ENCODE measurements at regions not wholly inside any gene's neighbourhood (a gene's known extent, or its start where the extent isn't known, plus 50 kb on each side); places are given as distances from the start of the nearest gene placed in this dataset.

DNA sequence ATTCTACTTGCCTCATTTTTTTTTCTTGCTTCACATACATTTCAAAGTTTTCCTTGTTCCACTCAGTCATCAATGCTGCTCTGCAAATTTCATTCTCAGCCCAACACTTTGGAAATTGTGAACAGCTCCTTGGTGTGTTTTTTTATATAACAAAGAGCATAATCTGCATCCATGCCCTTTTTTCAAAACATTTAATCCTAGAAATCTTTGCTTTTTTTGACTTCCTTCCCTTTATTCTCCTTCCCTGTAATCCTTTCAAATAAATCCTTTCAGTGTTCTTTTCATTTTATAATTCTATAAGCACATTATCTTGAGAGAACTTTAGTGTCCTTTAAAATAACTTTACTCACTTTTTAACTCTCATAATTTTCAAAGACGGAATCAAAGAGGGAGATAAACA, 1150.8 kb downstream of the SI start:
- no peak for DNase-seq

DNA sequence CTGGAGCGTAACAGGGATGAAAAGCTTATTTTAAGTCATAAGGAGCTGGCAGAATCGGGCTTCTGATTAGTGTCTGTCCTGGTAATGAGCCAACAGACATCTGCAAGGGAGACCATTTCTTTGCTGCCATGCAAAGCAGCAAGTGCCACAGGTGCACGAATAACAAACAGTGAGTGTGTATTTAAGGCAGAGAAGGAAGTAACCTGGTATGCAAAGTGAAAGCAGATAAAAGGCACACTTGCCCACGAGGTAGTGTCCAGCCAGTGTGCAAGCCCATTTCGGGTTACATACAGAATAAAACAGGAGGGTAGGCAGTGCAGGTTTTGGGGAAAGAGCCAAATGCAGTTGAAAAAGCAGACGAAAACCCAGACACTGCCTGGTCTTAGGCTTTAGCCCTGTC, 1153.7 kb downstream of the SI start:
- peak; percentile 5 for DNase-seq

GRCh38 chr3:163919154-163919553, 1159.1 kb downstream of the SI start:
- DNase-seq: no peak

DNA sequence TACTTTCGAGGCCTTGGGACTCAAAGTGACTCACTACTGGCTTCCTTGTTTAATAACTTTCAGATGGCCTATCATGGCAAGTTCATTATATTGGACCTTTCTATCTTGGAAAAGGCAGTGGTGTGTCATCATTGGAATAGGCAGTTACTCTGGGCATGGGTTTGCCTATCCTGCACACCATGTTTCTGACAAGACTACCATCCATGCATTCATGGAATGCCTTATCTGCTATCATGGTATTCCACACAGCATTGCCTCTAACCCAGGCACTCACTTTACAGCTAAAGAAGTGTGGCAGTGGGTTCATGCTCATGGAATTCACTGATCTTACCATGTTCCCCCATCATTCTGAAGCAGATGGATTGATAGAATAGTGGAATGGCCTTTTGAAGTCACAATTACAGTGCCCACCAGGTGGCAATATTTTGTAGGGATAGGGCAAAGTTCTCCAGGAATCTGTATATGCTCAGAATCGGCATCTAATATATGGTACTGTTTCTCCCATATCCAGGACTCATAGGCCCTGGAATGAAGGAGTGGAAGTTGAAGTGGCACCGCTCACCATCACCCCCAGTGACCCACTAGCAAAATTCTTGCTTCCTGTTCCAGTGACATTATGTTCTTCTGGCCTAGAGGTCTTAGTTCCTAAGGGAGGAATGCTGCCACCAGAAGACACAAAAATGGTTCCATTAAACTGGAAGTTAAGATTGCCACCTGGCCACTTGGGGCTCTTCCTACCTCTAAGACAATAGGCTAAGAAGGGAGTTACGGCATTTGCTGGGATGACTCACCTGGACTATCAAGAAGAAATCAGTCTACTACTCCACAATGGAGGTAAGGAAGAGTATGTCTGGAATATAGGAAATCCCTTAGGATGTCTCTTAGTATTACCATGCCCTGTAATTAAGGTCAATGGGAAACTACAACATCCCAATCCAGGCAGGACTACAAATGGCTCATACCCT, 1161.4 kb downstream of the SI start:
- DNase-seq: peak; percentile 12

GRCh38 chr3:163915280-163915679, 1163.0 kb downstream of the SI start:
- no peak for DNase-seq

DNA sequence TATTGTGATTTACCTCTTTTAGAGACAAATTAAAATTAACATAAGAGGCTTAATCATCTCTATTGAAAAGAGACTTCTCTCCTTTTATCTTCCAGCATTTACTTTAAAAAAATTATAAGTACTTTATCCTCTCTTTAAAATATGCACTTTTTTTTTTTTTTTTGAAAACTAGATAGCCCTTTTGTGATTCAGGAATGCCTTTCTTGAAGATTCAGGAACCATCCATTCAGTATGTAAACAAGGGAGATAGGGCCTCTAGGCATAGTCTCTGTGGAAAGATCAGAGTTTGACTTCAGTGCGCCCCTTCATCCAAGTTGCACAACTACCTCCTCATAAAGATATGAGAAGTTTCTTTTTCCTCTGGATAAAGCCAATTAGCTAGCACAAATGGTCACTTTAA, 1163.7 kb downstream of the SI start:
- no peak for DNase-seq

DNA sequence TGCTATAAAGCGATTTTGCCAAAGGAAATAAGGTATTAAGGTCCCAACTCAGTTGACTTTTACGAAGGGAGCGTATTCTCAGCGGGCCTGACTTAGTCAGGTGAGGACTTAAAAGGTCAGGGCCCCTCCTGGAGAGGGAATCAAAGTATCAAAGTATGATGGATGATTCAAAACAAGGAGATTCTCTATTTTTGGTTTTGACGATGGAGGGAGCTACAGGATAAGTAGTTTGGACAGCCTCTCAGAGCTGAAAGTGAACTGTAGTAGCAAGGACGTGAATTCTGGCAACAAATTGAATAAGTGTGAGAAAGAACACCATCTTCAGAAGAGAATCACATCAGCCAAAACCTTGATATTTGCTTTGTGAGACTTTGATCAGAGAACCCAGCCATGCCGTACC, 1186.5 kb downstream of the SI start:
- no peak for DNase-seq

DNA sequence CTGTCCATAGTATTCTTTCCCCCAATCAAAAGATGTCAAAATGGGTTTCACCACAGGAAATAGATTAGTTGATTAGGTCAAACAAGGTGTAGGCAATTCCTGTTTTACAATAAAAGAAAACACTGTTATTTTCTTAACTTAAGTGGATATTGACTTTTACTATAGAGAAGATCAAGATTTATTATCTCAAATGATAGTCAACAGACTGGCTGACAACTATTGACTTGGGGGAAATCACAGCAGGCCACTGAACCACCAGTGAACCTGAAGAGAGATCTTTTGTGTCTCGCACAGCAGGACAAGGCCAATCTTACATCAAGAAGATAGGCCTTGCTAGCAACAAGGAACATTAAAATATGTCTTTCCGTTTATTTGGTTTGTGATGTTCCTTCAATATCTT, 1187.6 kb downstream of the SI start:
- DNase-seq: no peak

DNA sequence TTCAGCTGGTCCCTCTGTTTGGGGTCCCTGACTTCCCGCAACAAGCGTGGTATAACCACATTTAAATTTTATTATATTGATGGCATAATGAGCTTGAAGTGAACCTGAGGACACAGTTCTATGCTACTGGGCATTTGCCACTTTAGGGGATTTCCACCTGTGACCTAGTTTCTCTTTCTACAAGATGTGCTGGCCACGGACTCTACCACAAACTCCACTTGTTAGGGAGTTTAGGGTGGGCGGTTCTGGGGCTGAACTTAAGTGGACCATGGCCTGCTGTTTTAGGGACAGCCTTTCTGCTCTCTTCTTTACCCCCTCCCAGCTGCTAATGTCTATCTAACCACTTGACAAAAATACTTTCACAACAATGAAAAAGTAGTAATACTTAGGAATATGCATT, 1199.1 kb downstream of the SI start:
- no peak for DNase-seq

DNA sequence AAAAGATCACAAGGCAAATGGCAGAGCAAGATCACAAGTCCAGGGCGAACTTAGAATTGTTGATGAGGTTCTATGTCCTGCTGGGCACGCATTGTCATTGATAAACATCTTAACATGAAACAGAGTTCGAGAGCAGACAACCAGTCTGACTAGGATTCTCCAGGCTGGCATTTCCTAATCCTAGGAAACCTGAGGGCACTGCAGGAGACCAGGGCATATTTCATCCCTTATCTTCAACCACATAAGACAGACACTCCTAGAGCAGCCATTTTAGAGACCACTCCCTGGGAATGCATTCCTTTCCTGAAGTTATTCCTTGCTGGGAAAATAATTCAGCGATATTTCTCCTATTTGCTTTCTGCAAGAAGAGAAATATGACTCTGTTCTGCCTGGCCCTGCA, 1199.9 kb downstream of the SI start:
- DNase-seq: no peak

- no peak for DNase-seq
These were observed 1200.5 kb downstream of the SI start for GRCh38 chr3:163877805-163878204.

- no peak for DNase-seq
These were observed 1215.2 kb downstream of the SI start for GRCh38 chr3:163863146-163863545.

- DNase-seq: no peak
These were observed 1226.1 kb downstream of the SI start for GRCh38 chr3:163852233-163852632.

DNA sequence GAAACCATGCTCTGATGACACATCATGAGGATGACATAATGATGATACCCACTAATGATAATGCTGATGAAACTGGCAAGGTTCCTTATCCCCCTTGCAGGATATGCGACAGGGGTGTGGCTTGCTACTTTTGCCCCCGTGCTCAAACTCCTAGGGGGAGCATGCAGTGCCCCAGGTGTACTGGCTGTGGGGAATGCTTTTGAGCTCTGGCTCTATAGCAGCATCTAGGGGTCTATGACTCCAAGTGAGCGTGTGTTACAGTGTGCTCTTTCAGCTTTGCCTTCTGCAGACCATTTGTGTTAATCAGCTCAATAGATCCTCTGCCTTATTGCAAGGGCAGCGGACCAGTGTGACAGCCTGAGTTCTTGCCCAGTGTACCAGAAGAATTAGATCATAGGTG, 1239.5 kb downstream of the SI start:
- no peak for DNase-seq

DNA sequence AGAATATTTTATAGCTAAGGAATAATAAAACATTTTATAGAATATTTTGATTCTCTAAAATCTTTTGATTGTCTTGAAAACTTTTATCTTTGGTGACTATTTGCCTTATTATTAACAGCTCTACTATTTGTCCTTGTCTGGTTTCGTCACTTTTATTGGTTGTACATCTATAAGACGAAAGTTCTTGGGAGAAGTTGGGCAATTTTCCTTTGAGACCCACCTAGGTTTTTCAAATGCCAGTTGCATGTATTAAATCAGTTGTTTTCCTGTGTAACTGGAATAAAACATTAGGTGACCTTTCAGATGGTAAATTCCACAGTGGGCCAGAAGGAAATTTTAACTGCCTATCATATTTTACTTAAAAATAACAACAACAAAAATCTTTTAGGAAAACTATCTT, 1245.7 kb downstream of the SI start:
- DNase-seq: no peak

- DNase-seq: no peak
These were observed 1256.5 kb downstream of the SI start for GRCh38 chr3:163821841-163822240.

DNA sequence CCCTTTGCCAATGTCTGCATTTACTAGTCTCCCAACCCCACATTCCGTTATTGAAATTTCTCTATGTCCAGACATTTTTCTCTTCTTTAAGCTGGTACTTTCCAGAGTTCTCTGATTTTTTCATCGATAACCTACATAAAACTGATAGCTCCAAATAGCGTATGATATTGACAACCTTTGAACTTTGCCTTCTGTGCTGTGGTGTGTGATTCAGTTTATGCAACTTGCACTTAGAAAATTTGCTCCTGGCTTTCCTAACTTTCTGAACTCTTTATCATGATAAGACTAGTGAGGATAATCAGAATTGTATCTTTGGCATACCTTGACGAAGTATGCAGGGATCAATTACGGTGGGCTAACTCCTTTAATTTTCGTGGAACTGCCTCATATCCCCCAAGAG, 1261.3 kb downstream of the SI start:
- no peak for DNase-seq

- no peak for DNase-seq
These were observed 1264.4 kb downstream of the SI start for GRCh38 chr3:163813935-163814334.

GRCh38 chr3:163812006-163812405, 1266.3 kb downstream of the SI start:
- no peak for DNase-seq

DNA sequence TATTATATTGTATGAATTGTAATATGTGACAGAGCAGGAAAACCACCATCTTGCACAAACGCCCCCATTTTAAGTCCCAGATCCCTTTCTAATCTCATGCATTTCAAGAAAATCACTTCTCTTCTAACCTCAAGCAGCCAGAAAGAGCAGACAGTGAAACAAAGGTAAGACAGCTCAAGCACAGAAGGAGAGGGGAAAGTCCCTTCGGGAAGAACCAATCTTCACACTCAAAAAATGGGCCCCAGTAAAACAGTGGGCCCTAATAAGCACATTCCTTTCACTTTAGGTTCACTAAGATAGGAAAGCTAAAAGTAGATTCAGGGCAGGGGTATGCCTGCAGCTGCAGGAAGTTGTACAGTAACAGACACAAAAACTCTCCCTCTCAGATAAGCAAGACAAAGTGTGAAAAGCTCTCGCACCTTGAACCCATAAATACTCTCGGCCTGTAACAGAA, 1268.7 kb downstream of the SI start:
- no peak for DNase-seq

- DNase-seq: no peak
These were observed 1291.9 kb downstream of the SI start for GRCh38 chr3:163786416-163786815.

GRCh38 chr3:163785693-163786092, 1292.6 kb downstream of the SI start:
- no peak for DNase-seq

- DNase-seq: no peak
These were observed 1298.6 kb downstream of the SI start for GRCh38 chr3:163779396-163780344.

DNA sequence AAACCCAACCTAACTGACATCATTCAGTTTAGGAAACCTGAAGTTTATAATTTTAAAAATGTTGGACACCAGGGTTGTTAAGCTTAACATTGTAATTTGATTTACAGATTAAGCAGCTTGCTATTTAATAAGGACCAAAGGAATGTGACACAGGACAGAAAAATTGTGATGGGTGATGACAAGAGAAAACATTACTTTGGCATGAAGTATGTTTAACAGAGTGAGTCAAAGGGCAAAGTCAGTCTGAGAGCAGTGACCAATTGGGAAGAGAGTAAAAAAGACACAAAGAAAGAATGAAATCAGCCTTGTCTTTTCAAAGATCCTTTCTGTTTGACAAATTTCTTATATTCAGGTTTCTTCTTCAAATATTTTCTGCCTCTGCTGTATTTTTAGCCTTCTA, 1301.6 kb downstream of the SI start:
- no peak for DNase-seq
